NT2/D1 (cell line): ENCODE measurements at regions not wholly inside any gene's neighbourhood (a gene's known extent, or its start where the extent isn't known, plus 50 kb on each side); places are given as distances from the start of the nearest gene placed in this dataset.

Experiments
- YY1 ChIP-seq: IDR thresholded peaks from 2 replicates; pipeline ENCODE4 v1.6.1; 2011; ENCODE audit not compliant: insufficient read length, insufficient read depth
- ZNF274 ChIP-seq: IDR thresholded peaks from 2 replicates; pipeline ENCODE4 v1.6.1; 2011; ENCODE audit warnings: mild to moderate bottlenecking, low read depth, low read length

- TF ChIP-seq YY1 (no peak), ZNF274 (no peak)
Observed at GRCh38 chr19:34851277-34851804, 75.4 kb upstream of the ZNF30 start.
